Breast epithelium (tissue), 4 donors: ENCODE measurements at regions not wholly inside any gene's neighbourhood (a gene's known extent, or its start where the extent isn't known, plus 50 kb on each side); places are given as distances from the start of the nearest gene placed in this dataset.

Experiments
- DNase-seq, 2 donors: peaks; one replicate each; pipeline ENCODE4 v3.0.0-alpha.2; 2019; ENCODE audit warnings: low spot score in 2 of 2
- H3K27ac ChIP-seq, 2 donors: fragments of 200-600 bp; sonication (generic) in 1 of 2; one replicate each; pipeline ENCODE4 v1.5.1; 2016 to 2019; ENCODE audit warnings: mild to moderate bottlenecking in 1 of 2
- H3K27me3 ChIP-seq, 2 donors: fragments of 200-600 bp; sonication (generic) in 1 of 2; one replicate each; pipeline versions ENCODE4 v1.5.1 to v1.6.0; 2017 to 2019; ENCODE audit warnings: control low read depth in 1 of 2, mild to moderate bottlenecking in 1 of 2
- H3K36me3 ChIP-seq: fragments of 200-600 bp; one replicate; pipeline ENCODE4 v1.5.1; 2019
- H3K4me1 ChIP-seq, 2 donors: fragments of 200-600 bp; sonication (generic); one replicate each; pipeline ENCODE4 v1.5.1; 2016 to 2019; ENCODE audit warnings: control low read depth in 1 of 2
- H3K4me3 ChIP-seq, 3 donors: fragments of 200-600 bp; sonication (generic); 1 replicate in 2 of 3; 2 replicates in 1 of 3; pipeline ENCODE4 v1.5.1; 2016 to 2019; ENCODE audit warnings: mild to moderate bottlenecking in 3 of 3, moderate library complexity in 2 of 3
- H3K9me3 ChIP-seq, 2 donors: fragments of 200-600 bp; sonication (generic) in 1 of 2; one replicate each; pipeline ENCODE4 v1.5.1; 2016 to 2019; ENCODE audit warnings: control low read depth in 1 of 2
- CTCF ChIP-seq, 3 donors: fragments of 450-650 bp; IDR thresholded peaks; one replicate each; pipeline ENCODE4 v1.5.1; 2016 to 2017; ENCODE audit warnings: antibody characterized with exemption in 3 of 3, mild to moderate bottlenecking in 3 of 3, moderate library complexity in 3 of 3
- POLR2A ChIP-seq: fragments of 450-650 bp; IDR thresholded peaks from one replicate; pipeline ENCODE4 v1.6.1; 2016; ENCODE audit warnings: antibody characterized with exemption, mild to moderate bottlenecking, moderate library complexity
- POLR2AphosphoS5 ChIP-seq, 3 donors: sonication (generic); formaldehyde crosslinking; IDR thresholded peaks; one replicate each; pipeline ENCODE4 v1.6.1; 2017; ENCODE audit warnings: antibody characterized with exemption in 3 of 3
- intact Hi-C: fragments of 100-400 bp; cut with DNase I; formaldehyde crosslinking; loops from one replicate; pipeline ENCODE4 v1.15.1; 2023; ENCODE audit warnings: low total_unique reads

- Histone ChIP-seq H3K36me3 (no peaks in the 10 kb centered on the region), H3K4me1 (no peaks in the 10 kb centered on the region), H3K4me3 (no peak overlapping the region), H3K27ac (no peak overlapping the region), H3K27me3 (no peaks in the 10 kb centered on the region), H3K9me3 (no peaks in the 10 kb centered on the region)
- TF ChIP-seq POLR2AphosphoS5 (IDR thresholded peaks at IDR 0.05) (no peak), POLR2A (no peak), CTCF (IDR thresholded peaks at IDR 0.05) (no peak)
- intact Hi-C loops, result no loop called here
- no peak for DNase-seq
These were observed 422.2 kb upstream of the MC4R start for GRCh38 chr18:60794802-60795201.

- H3K4me1 ChIP-seq, result no peaks in the 10 kb centered on the region
- TF ChIP-seq POLR2AphosphoS5 (IDR thresholded peaks at IDR 0.05) (no peak), POLR2A (no peak), CTCF (IDR thresholded peaks at IDR 0.05) (no peak)
- DNase-seq, result no peak
- H3K4me3 ChIP-seq, result no peak overlapping the region
- H3K9me3 ChIP-seq, result no peaks in the 10 kb centered on the region
- no peak overlapping the region for H3K27ac ChIP-seq
- no peaks in the 10 kb centered on the region for H3K27me3 ChIP-seq
- H3K36me3 ChIP-seq, result no peaks in the 10 kb centered on the region
- intact Hi-C loops, result no loop called here
These were observed 431.8 kb upstream of the MC4R start for GRCh38 chr18:60804415-60804814.

- TF ChIP-seq POLR2AphosphoS5 (IDR thresholded peaks at IDR 0.05) (no peak), CTCF (IDR thresholded peaks at IDR 0.05) (no peak), POLR2A (no peak)
- DNase-seq, result no peak
- no peaks in the 10 kb centered on the region for H3K27me3 ChIP-seq
- no peaks in the 10 kb centered on the region for H3K4me1 ChIP-seq
- no peak overlapping the region for H3K4me3 ChIP-seq
- intact Hi-C loops, result no loop called here
- H3K36me3 ChIP-seq, result no peaks in the 10 kb centered on the region
- H3K27ac ChIP-seq, result no peak overlapping the region
- H3K9me3 ChIP-seq, result no peaks in the 10 kb centered on the region
These were observed 437.4 kb upstream of the MC4R start for GRCh38 chr18:60809937-60810336.

- DNase-seq, result no peak
- intact Hi-C loops, result no loop called here
- TF ChIP-seq CTCF (IDR thresholded peaks at IDR 0.05), result no peak
- no peak for TF ChIP-seq POLR2A
- TF ChIP-seq POLR2AphosphoS5 (IDR thresholded peaks at IDR 0.05), result no peak
- Histone ChIP-seq H3K4me1 (no peaks in the 10 kb centered on the region), H3K27me3 (no peaks in the 10 kb centered on the region), H3K27ac (no peak overlapping the region), H3K4me3 (no peak overlapping the region), H3K36me3 (no peaks in the 10 kb centered on the region), H3K9me3 (no peaks in the 10 kb centered on the region)
These were observed 440.3 kb upstream of the MC4R start for GRCh38 chr18:60812921-60813320.

GRCh38 chr18:60826346-60826745 lies 453.8 kb upstream of the MC4R start:
- H3K27me3 ChIP-seq, result no peaks in the 10 kb centered on the region
- no peaks in the 10 kb centered on the region for H3K4me1 ChIP-seq
- intact Hi-C loops, result no loop called here
- no peak overlapping the region for H3K4me3 ChIP-seq
- H3K9me3 ChIP-seq, result no peaks in the 10 kb centered on the region
- no peak for DNase-seq
- no peak overlapping the region for H3K27ac ChIP-seq
- H3K36me3 ChIP-seq, result no peaks in the 10 kb centered on the region
- TF ChIP-seq CTCF (IDR thresholded peaks at IDR 0.05) (no peak), POLR2A (no peak), POLR2AphosphoS5 (IDR thresholded peaks at IDR 0.05) (no peak)
